Astrocyte of the spinal cord (primary cell): ENCODE measurements at regions not wholly inside any gene's neighbourhood (a gene's known extent, or its start where the extent isn't known, plus 50 kb on each side); places are given as distances from the start of the nearest gene placed in this dataset.
"Not testable (repeated sequence)": the region's sequence is repeated elsewhere in the genome, so short reads cannot be mapped to it uniquely, and the experiment has no call there.

Source experiments
- DNase-seq: peaks from one replicate; pipeline ENCODE4 v3.0.0; 2011; ENCODE audit warnings: low read depth, low spot score
- H3K4me3 ChIP-seq: 2 replicates; pipeline ENCODE4 v1.5.1; 2011; ENCODE audit warnings: low read depth, mild to moderate bottlenecking, low read length, moderate library complexity
- CTCF ChIP-seq: IDR thresholded peaks from 2 replicates; pipeline ENCODE4 v1.5.1; 2012; ENCODE audit warnings: low read depth, mild to moderate bottlenecking, low read length, inconsistent platforms
- in situ Hi-C: cut with HindIII; loops from 2 replicates; pipeline ENCODE4 v1.10.0; 2017; ENCODE audit warnings: low sequenced_read_pairs

GRCh38 chr4:147223576-147223975 is 257.3 kb upstream of the EDNRA start:
- H3K4me3 ChIP-seq, result no peak overlapping the region
- TF ChIP-seq CTCF, result no peak
- in situ Hi-C loops, result no loop called here
- no peak for DNase-seq

- TF ChIP-seq CTCF, result no peak
- no peak overlapping the region for H3K4me3 ChIP-seq
- in situ Hi-C loops, result no loop called here
- DNase-seq, result no peak
Measured at GRCh38 chr4:147236806-147237205, 244.1 kb upstream of the EDNRA start.

- in situ Hi-C loops, result no loop called here
- no peak for TF ChIP-seq CTCF
- no peak for DNase-seq
- H3K4me3 ChIP-seq, result no peak overlapping the region
Measured at GRCh38 chr4:147244786-147245185, 236.1 kb upstream of the EDNRA start.

- TF ChIP-seq CTCF, result no peak
- no peak overlapping the region for H3K4me3 ChIP-seq
- DNase-seq, result no peak
- in situ Hi-C loops, result no loop called here
Measured at GRCh38 chr4:147246096-147246495, 234.8 kb upstream of the EDNRA start.

- H3K4me3 ChIP-seq, DNase-seq, in situ Hi-C loops: not testable (repeated sequence)
Measured at GRCh38 chr4:147246528-147246927, 234.4 kb upstream of the EDNRA start.

GRCh38 chr4:147247579-147247978 is 233.3 kb upstream of the EDNRA start:
- TF ChIP-seq CTCF, result no peak
- DNase-seq, result peak; percentile 22
- H3K4me3 ChIP-seq, result no peak overlapping the region
- in situ Hi-C loops, result no loop called here

GRCh38 chr4:147250062-147250461 is 230.8 kb upstream of the EDNRA start:
- no peak for TF ChIP-seq CTCF
- in situ Hi-C loops, result no loop called here
- DNase-seq, result no peak
- H3K4me3 ChIP-seq, result no peak overlapping the region

GRCh38 chr4:147255268-147255667 is 225.6 kb upstream of the EDNRA start:
- DNase-seq, in situ Hi-C loops, H3K4me3 ChIP-seq: not testable (repeated sequence)

GRCh38 chr4:147259271-147259670 is 221.6 kb upstream of the EDNRA start:
- in situ Hi-C loops, H3K4me3 ChIP-seq, DNase-seq: not testable (repeated sequence)
